ENCODE measurements at regions not wholly inside any gene's neighbourhood (a gene's known extent, or its start where the extent isn't known, plus 50 kb on each side); places are given as distances from the start of the nearest gene placed in this dataset.
A peak's percentile ranks its signal among the peaks of the same experiment; 100 is the strongest.

DNA sequence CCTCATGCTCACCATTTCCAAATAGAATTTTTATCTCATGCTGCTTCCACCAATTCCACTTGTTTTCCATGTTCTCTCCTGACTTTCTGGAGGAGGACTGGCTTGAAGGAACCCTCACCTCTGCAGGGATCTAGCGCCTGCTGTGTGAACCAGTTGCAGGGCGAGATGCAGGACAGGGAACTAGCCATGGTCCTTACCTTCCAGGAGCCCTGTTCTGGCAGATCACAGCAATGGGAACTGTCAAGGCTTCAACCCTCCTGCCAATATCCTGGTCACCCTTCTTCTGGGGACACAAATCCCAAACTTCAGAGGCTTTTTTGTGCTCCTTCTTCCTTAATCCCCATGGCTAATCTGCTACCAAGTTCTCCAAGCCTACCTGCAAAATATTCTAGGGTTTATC is 60.4 kb upstream of the MMP2 start:
- Histone ChIP-seq H3K9me3 (ENCODE audit: insufficient read depth in 2 of 2, low read depth in 1 of 2, low read length in 1 of 2) (no peaks in the 10 kb centered on the region), H3K79me1 (ENCODE audit: low read depth, low read length) (no peaks in the 10 kb centered on the region), H2AFZ (ENCODE audit: low read length) (no peak overlapping the region), H3K4me1 (replicated peaks in 1 of 4; ENCODE audit: control insufficient read depth in 3 of 4, insufficient read depth in 4 of 4, low read length in 3 of 4) (no peaks in the 10 kb centered on the region), H3K56ac (replicated peaks; ENCODE audit: insufficient read length, low read depth, low read length) (no peak overlapping the region), H4K8ac (ENCODE audit: extremely low read depth, insufficient read depth, low read length) (no peak overlapping the region), H2BK120ac (replicated peaks; ENCODE audit: low read depth, low read length) (no peak overlapping the region), H3K9ac (replicated peaks in 1 of 4; ENCODE audit: extremely low read depth in 1 of 4, low read depth in 3 of 4, low read length in 3 of 4) (no peak overlapping the region), H2BK5ac (ENCODE audit: low read depth, low read length) (no peak overlapping the region), H4K20me1 (replicated peaks in 1 of 2; ENCODE audit: control insufficient read depth in 1 of 2, insufficient read depth in 2 of 2, low read length in 2 of 2) (no peaks in the 10 kb centered on the region), H3K4me3 (ENCODE audit: extremely low read depth in 1 of 4, insufficient read depth in 2 of 4, low read depth in 3 of 4, low read length in 4 of 4) (no peak overlapping the region), H3K27ac (ENCODE audit: low read depth, low read length) (no peak overlapping the region), H3K4me2 (ENCODE audit: insufficient read depth in 1 of 2, low read depth in 2 of 2, low read length in 2 of 2) (no peak overlapping the region), H3K23me2 (ENCODE audit: low read depth, low read length) (no peaks in the 10 kb centered on the region), H3K18ac (ENCODE audit: extremely low read depth, low read length) (no peak overlapping the region), H3K23ac (ENCODE audit: insufficient read length) (no peak overlapping the region), H2BK20ac (ENCODE audit: low read length) (no peak overlapping the region), H3K36me3 (ENCODE audit: control insufficient read depth in 2 of 4, insufficient read depth in 4 of 4, low read length in 3 of 4) (no peaks in the 10 kb centered on the region), H3K14ac (ENCODE audit: insufficient read length) (no peak overlapping the region), H3K27me3 (replicated peaks in 1 of 4; ENCODE audit: control insufficient read depth in 3 of 4, extremely low read depth in 1 of 4, insufficient read depth in 3 of 4, low read length in 3 of 4) (no peaks in the 10 kb centered on the region; a peak in 1 of 7 replicates), H4K5ac (ENCODE audit: insufficient read length, low read depth, low read length) (no peak overlapping the region), H3K79me2 (ENCODE audit: control insufficient read depth in 1 of 2, insufficient read depth in 2 of 2, low read length in 2 of 2) (no peaks in the 10 kb centered on the region), H4K91ac (replicated peaks; ENCODE audit: insufficient read length, low read length) (no peak overlapping the region), H2BK15ac (ENCODE audit: low read length) (no peak overlapping the region), H2BK12ac (ENCODE audit: low read depth, low read length) (no peak overlapping the region), H3K4ac (replicated peaks; ENCODE audit: insufficient read length, low read depth, low read length) (no peak overlapping the region), H2AK5ac (ENCODE audit: low read depth, low read length) (no peak overlapping the region)
- ChIA-PET CTCF (ENCODE audit: partially characterized antibody) (no interaction called here), POLR2A (ENCODE audit: partially characterized antibody) (no interaction called here)
- WGBS, 2 experiments (ENCODE audit: extremely low coverage in 1 of 2, insufficient coverage in 1 of 2, insufficient read length in 1 of 2, insufficient replicate concordance in 2 of 2, low coverage in 1 of 2, low lambda C conversion rate in 2 of 2, missing lambda C conversion rate in 1 of 2) = 80% methylated on average over 1 of the region's 2 CpGs; no CpG with 5 or more reads in 1 of the 2 experiments
- TF ChIP-seq KDM1A (IDR thresholded peaks at IDR 0.05; ENCODE audit: borderline replicate concordance, low read length) = no peak
- TF ChIP-seq SAP30 (IDR thresholded peaks at IDR 0.05; ENCODE audit: insufficient read depth, insufficient replicate concordance, low read length) = no peak
- no peak for TF ChIP-seq RAD21 (IDR thresholded peaks at IDR 0.05 in 1 of 2, conservative IDR thresholded peaks at IDR 0.05 in 1 of 2; ENCODE audit: low read depth in 2 of 2, low read length in 2 of 2)
- no peak for TF ChIP-seq CEBPB (IDR thresholded peaks at IDR 0.05; ENCODE audit: low read depth, low read length)
- no peak for TF ChIP-seq TEAD4 (IDR thresholded peaks at IDR 0.05; ENCODE audit: low read depth, low read length)
- TF ChIP-seq SIN3A (conservative IDR thresholded peaks at IDR 0.05 in 1 of 2, IDR thresholded peaks at IDR 0.05 in 1 of 2; ENCODE audit: low read depth in 1 of 2, low read length in 2 of 2) = 0 out of 4 replicates have a peak, but pooled peaks of 1 of the 2 experiments have one; percentile 38
- TF ChIP-seq TAF7 (optimal IDR thresholded peaks at IDR 0.05; ENCODE audit: borderline replicate concordance, low read depth, low read length) = no peak
- TF ChIP-seq JUND (IDR thresholded peaks at IDR 0.05; ENCODE audit: low read length) = no peak
- DNase-seq (ENCODE audit: low read depth in 1 of 2, low spot score in 2 of 2) (no peak), FAIRE-seq (peak; percentile 13)

Measured in H1 (cell line).